ENCODE measurements at regions not wholly inside any gene's neighbourhood (a gene's known extent, or its start where the extent isn't known, plus 50 kb on each side); places are given as distances from the start of the nearest gene placed in this dataset.
A peak's percentile ranks its signal among the peaks of the same experiment; 100 is the strongest.

- no peak for TF ChIP-seq ATF7 (IDR thresholded peaks at IDR 0.05)
- TF ChIP-seq ATF7 (CRISPR knock-in tag; IDR thresholded peaks at IDR 0.05): no peak
- no peak for TF ChIP-seq ZFY (CRISPR knock-in tag; IDR thresholded peaks at IDR 0.05)
- TF ChIP-seq ZBTB8A (CRISPR knock-in tag; IDR thresholded peaks at IDR 0.05; ENCODE audit: borderline replicate concordance, low read depth): no peak
- no peak for TF ChIP-seq ZFP62 (CRISPR knock-in tag; IDR thresholded peaks at IDR 0.05)
- TF ChIP-seq JDP2 (CRISPR knock-in tag; IDR thresholded peaks at IDR 0.05; ENCODE audit: borderline replicate concordance): no peak
- TF ChIP-seq ZNF703 (CRISPR knock-in tag; IDR thresholded peaks at IDR 0.05; ENCODE audit: borderline replicate concordance): no peak
- TF ChIP-seq MZF1 (CRISPR knock-in tag; IDR thresholded peaks at IDR 0.05; ENCODE audit: borderline replicate concordance): no peak
- no peak for TF ChIP-seq ZNF343 (CRISPR knock-in tag; IDR thresholded peaks at IDR 0.05)
- TF ChIP-seq LRRFIP1 (CRISPR knock-in tag; conservative IDR thresholded peaks at IDR 0.05): no peak
- TF ChIP-seq BORCS8-MEF2B (CRISPR knock-in tag; IDR thresholded peaks at IDR 0.05): no peak
- TF ChIP-seq ONECUT2 (CRISPR knock-in tag; IDR thresholded peaks at IDR 0.05): no peak
- TF ChIP-seq U2AF1 (optimal IDR thresholded peaks at IDR 0.05; ENCODE audit: low read depth, low read length): no peak
- TF ChIP-seq, protein P1, sequence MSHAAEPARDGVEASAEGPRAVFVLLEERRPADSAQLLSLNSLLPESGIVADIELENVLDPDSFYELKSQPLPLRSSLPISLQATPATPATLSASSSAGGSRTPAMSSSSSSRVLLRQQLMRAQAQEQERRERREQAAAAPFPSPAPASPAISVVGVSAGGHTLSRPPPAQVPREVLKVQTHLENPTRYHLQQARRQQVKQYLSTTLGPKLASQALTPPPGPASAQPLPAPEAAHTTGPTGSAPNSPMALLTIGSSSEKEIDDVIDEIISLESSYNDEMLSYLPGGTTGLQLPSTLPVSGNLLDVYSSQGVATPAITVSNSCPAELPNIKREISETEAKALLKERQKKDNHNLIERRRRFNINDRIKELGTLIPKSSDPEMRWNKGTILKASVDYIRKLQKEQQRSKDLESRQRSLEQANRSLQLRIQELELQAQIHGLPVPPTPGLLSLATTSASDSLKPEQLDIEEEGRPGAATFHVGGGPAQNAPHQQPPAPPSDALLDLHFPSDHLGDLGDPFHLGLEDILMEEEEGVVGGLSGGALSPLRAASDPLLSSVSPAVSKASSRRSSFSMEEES (CRISPR knock-in tag; IDR thresholded peaks at IDR 0.05): no peak
- peak; percentile 62 for TF ChIP-seq ELF1 (CRISPR knock-in tag; IDR thresholded peaks at IDR 0.05)
- no peak for TF ChIP-seq KLF12 (CRISPR knock-in tag; IDR thresholded peaks at IDR 0.05; ENCODE audit: borderline replicate concordance)
- TF ChIP-seq MEIS1 (CRISPR knock-in tag; IDR thresholded peaks at IDR 0.05; ENCODE audit: borderline replicate concordance): no peak
- TF ChIP-seq POLR2G (IDR thresholded peaks at IDR 0.05; ENCODE audit: low read depth, low read length): no peak
- TF ChIP-seq KMT2A (CRISPR knock-in tag; IDR thresholded peaks at IDR 0.05): no peak
- TF ChIP-seq GFI1 (CRISPR knock-in tag; IDR thresholded peaks at IDR 0.05; ENCODE audit: borderline replicate concordance): no peak
- no peak for TF ChIP-seq ZNF775 (CRISPR knock-in tag; IDR thresholded peaks at IDR 0.05; ENCODE audit: borderline replicate concordance)
- no peak for TF ChIP-seq ZNF660 (CRISPR knock-in tag; IDR thresholded peaks at IDR 0.05; ENCODE audit: borderline replicate concordance, low read depth)
- TF ChIP-seq, protein P2, sequence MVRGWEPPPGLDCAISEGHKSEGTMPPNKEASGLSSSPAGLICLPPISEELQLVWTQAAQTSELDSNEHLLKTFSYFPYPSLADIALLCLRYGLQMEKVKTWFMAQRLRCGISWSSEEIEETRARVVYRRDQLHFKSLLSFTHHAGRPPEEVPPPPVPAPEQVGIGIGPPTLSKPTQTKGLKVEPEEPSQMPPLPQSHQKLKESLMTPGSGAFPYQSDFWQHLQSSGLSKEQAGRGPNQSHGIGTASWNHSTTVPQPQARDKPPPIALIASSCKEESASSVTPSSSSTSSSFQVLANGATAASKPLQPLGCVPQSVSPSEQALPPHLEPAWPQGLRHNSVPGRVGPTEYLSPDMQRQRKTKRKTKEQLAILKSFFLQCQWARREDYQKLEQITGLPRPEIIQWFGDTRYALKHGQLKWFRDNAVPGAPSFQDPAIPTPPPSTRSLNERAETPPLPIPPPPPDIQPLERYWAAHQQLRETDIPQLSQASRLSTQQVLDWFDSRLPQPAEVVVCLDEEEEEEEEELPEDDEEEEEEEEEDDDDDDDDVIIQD (CRISPR knock-in tag; IDR thresholded peaks at IDR 0.05; ENCODE audit: low read depth): 0 out of 2 replicates have a peak, but pooled peaks have one; percentile 74
These were observed 531.3 kb upstream of the JAG1 start (continued) for GRCh38 chr20:11204926-11205768.
